ENCODE measurements at regions not wholly inside any gene's neighbourhood (a gene's known extent, or its start where the extent isn't known, plus 50 kb on each side); places are given as distances from the start of the nearest gene placed in this dataset.

DNA sequence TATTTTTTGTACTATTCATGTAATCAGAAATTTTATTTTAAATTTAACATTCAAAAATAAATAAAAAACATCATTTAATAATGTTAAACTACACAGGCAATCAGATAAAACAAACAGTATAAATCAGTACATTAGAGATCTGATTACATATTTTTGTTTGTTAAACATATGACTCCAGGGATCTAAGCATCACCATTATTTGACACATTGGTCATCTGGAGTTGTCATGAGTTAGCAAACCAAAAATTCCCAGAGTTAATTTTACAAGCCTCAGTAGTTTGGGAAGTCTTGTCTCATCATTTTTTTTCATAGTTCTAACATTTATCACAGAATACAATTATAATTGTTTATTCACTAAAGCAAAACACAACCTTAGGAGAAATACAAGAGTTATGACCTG lies 770.8 kb upstream of the SLITRK6 start:
- TF ChIP-seq POLR2A (IDR thresholded peaks at IDR 0.05): no peak
- TF ChIP-seq, protein P1, sequence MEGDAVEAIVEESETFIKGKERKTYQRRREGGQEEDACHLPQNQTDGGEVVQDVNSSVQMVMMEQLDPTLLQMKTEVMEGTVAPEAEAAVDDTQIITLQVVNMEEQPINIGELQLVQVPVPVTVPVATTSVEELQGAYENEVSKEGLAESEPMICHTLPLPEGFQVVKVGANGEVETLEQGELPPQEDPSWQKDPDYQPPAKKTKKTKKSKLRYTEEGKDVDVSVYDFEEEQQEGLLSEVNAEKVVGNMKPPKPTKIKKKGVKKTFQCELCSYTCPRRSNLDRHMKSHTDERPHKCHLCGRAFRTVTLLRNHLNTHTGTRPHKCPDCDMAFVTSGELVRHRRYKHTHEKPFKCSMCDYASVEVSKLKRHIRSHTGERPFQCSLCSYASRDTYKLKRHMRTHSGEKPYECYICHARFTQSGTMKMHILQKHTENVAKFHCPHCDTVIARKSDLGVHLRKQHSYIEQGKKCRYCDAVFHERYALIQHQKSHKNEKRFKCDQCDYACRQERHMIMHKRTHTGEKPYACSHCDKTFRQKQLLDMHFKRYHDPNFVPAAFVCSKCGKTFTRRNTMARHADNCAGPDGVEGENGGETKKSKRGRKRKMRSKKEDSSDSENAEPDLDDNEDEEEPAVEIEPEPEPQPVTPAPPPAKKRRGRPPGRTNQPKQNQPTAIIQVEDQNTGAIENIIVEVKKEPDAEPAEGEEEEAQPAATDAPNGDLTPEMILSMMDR (IDR thresholded peaks at IDR 0.05): no peak

Data from body of pancreas (tissue), 4 donors.